A673 (cell line): ENCODE measurements at regions not wholly inside any gene's neighbourhood (a gene's known extent, or its start where the extent isn't known, plus 50 kb on each side); places are given as distances from the start of the nearest gene placed in this dataset.

ENCODE experiments used
- BruUV-seq: library from RNA; stranded (reverse); fragments of 400-500 nt; replicated peaks from 2 replicates; lab custom pipeline; 2021; lab: Mats Ljungman, UMichigan
- CTCF ChIA-PET: fragments of 300-600 bp; sonication (Branson Sonifier 250); formaldehyde crosslinking; loops from one replicate; lab custom pipeline; 2022; ENCODE audit warnings: antibody characterized with exemption; lab: Charles Lee
- POLR2A ChIA-PET: fragments of 300-600 bp; sonication (Branson Sonifier 250); formaldehyde crosslinking; loops from one replicate; lab custom pipeline; 2022; ENCODE audit warnings: antibody characterized with exemption; ENCODE audit not compliant: low non-redundant PET; lab: Charles Lee
- DNase-seq: peaks from one replicate; pipeline ENCODE4 v3.0.0-alpha.2; 2015; ENCODE audit warnings: low spot score
- H3K27ac ChIP-seq: fragments of 200-600 bp; sonication (generic); 2 replicates; pipeline ENCODE4 v1.5.1; 2016; ENCODE audit warnings: mixed run types, low read depth, mild to moderate bottlenecking, mixed read lengths, antibody characterized with exemption, low read length; ENCODE audit not compliant: poor library complexity, severe bottlenecking
- H3K27me3 ChIP-seq: fragments of 200-600 bp; sonication (generic); replicated peaks from 2 replicates; pipeline ENCODE4 v1.6.1; 2017; ENCODE audit warnings: mixed run types, low read depth, mild to moderate bottlenecking, mixed read lengths, antibody characterized with exemption, low read length; ENCODE audit not compliant: insufficient read depth, poor library complexity
- H3K36me3 ChIP-seq: fragments of 200-600 bp; sonication (generic); 2 replicates; pipeline ENCODE4 v1.6.1; 2016; ENCODE audit warnings: mixed run types, mild to moderate bottlenecking, mixed read lengths, antibody characterized with exemption, low read length; ENCODE audit not compliant: insufficient read depth, poor library complexity, severe bottlenecking
- H3K4me1 ChIP-seq: fragments of 200-600 bp; sonication (generic); 2 replicates; pipeline ENCODE4 v1.6.1; 2017; ENCODE audit warnings: mixed run types, mild to moderate bottlenecking, mixed read lengths, antibody characterized with exemption, low read length; ENCODE audit not compliant: insufficient read depth, poor library complexity, severe bottlenecking
- H3K4me3 ChIP-seq: fragments of 200-600 bp; sonication (generic); 2 replicates; pipeline ENCODE4 v1.5.1; 2016; ENCODE audit warnings: low read depth, mixed run types, mild to moderate bottlenecking, mixed read lengths, low read length; ENCODE audit not compliant: poor library complexity, severe bottlenecking
- H3K9me3 ChIP-seq: fragments of 200-600 bp; sonication (generic); 2 replicates; pipeline ENCODE4 v1.6.1; 2016; ENCODE audit warnings: mixed run types, low read depth, mild to moderate bottlenecking, mixed read lengths, antibody characterized with exemption, low read length; ENCODE audit not compliant: poor library complexity, severe bottlenecking
- CTCF ChIP-seq: fragments of 300-800, 200-600 bp; sonication (generic); conservative IDR thresholded peaks from 2 replicates; pipeline ENCODE4 v1.5.1; 2017; ENCODE audit warnings: low read depth, mild to moderate bottlenecking, antibody characterized with exemption, low read length, moderate library complexity, mixed read lengths
- EZH2 ChIP-seq: fragments of 200-600 bp; sonication (generic); IDR thresholded peaks from 2 replicates; pipeline ENCODE4 v1.6.1; 2017; ENCODE audit warnings: borderline replicate concordance, low read depth, mild to moderate bottlenecking, mixed read lengths, antibody characterized with exemption, low read length; ENCODE audit not compliant: poor library complexity, severe bottlenecking
- intact Hi-C: fragments of 100-400 bp; cut with micrococcal nuclease; formaldehyde crosslinking; loops from one replicate; pipeline ENCODE4 v1.10.0; 2022; ENCODE audit not compliant: unreplicated experiment

DNA sequence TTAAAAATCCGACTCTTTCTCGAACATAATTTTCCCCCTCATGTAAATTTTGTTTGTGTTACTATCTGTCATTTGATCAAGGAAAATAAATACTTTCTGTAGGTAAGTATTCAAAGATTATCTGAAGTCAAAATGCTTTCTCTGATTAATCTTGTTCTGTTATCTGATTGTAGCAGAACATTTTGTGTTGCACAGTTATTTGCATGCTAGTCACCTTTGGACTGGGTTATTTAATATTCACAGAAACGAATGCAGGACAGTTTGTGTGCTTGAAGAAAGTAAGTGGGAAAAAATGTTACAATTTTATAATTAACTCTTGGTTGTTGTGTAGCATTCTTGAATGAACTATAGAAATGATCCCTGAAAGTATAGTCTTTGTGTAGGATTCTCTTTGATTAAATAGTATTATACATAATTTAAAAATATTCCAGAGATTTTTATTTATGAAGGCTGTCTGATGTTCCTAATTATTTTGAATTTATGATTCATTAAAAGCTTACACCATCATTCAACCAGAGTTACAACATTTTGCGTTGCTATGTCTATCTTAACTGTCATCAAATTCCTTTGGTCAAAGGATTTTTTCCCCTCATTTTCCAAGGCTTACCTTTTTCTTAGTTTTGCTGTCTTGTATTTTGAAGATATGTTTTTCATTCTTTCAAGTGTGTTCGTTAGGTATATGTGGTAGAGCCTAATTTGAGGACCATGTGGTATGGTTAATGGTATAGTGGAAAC is 176.6 kb downstream of the GIPC2 start:
- CTCF ChIA-PET: no interaction called here
- TF ChIP-seq EZH2: no peak
- TF ChIP-seq CTCF: no peak
- no peak for DNase-seq
- intact Hi-C loops: no loop called here
- H3K4me3 ChIP-seq: no peak overlapping the region
- H3K36me3 ChIP-seq: no peaks in the 10 kb centered on the region
- no TSS peak for BruUV-seq
- no peaks in the 10 kb centered on the region for H3K27me3 ChIP-seq
- POLR2A ChIA-PET: no interaction called here
- H3K9me3 ChIP-seq: no peaks in the 10 kb centered on the region
- no peaks in the 10 kb centered on the region for H3K4me1 ChIP-seq
- H3K27ac ChIP-seq: no peak overlapping the region

- Histone ChIP-seq H3K36me3 (no peaks in the 10 kb centered on the region), H3K4me1 (no peaks in the 10 kb centered on the region), H3K27ac (no peak overlapping the region), H3K27me3 (no peaks in the 10 kb centered on the region), H3K9me3 (no peaks in the 10 kb centered on the region), H3K4me3 (no peak overlapping the region)
- ChIA-PET POLR2A (no interaction called here), CTCF (no interaction called here)
- no peak for TF ChIP-seq CTCF
- no peak for TF ChIP-seq EZH2
- BruUV-seq: no TSS peak
- no peak for DNase-seq
- intact Hi-C loops: no loop called here
Measured at GRCh38 chr1:78222960-78223358, 177.2 kb downstream of the GIPC2 start.

- no peaks in the 10 kb centered on the region for H3K9me3 ChIP-seq
- no peaks in the 10 kb centered on the region for H3K4me1 ChIP-seq
- no peak overlapping the region for H3K27ac ChIP-seq
- TF ChIP-seq EZH2: no peak
- no peak for TF ChIP-seq CTCF
- no peak overlapping the region for H3K4me3 ChIP-seq
- H3K27me3 ChIP-seq: no peaks in the 10 kb centered on the region
- CTCF ChIA-PET: no interaction called here
- BruUV-seq: no TSS peak
- POLR2A ChIA-PET: no interaction called here
- intact Hi-C loops: no loop called here
- H3K36me3 ChIP-seq: no peaks in the 10 kb centered on the region
- DNase-seq: no peak
Measured at GRCh38 chr1:78223417-78224215, 177.8 kb downstream of the GIPC2 start.
